ENCODE measurements at regions not wholly inside any gene's neighbourhood (a gene's known extent, or its start where the extent isn't known, plus 50 kb on each side); places are given as distances from the start of the nearest gene placed in this dataset.

- TF ChIP-seq CTCF (IDR thresholded peaks at IDR 0.05; ENCODE audit: low read depth, low read length) = no peak
- TF ChIP-seq EZH2phosphoT487 (IDR thresholded peaks at IDR 0.05; ENCODE audit: low read depth) = no peak
Observed at GRCh38 chr2:18781541-18782280, 192.3 kb upstream of the NT5C1B start.
